GM21723 (cell line): ENCODE measurements at regions not wholly inside any gene's neighbourhood (a gene's known extent, or its start where the extent isn't known, plus 50 kb on each side); places are given as distances from the start of the nearest gene placed in this dataset.

ENCODE experiments used
- ATAC-seq: cut with Tn5 transposase; IDR thresholded peaks from one replicate; pipeline ENCODE4 v1.9.1; 2021; ENCODE audit warnings: mild to moderate bottlenecking, moderate library complexity; ENCODE audit not compliant: unreplicated experiment

- ATAC-seq, result no peak
These were observed 767.7 kb downstream of the LIG4 start for GRCh38 chr13:107447591-107447990.

DNA sequence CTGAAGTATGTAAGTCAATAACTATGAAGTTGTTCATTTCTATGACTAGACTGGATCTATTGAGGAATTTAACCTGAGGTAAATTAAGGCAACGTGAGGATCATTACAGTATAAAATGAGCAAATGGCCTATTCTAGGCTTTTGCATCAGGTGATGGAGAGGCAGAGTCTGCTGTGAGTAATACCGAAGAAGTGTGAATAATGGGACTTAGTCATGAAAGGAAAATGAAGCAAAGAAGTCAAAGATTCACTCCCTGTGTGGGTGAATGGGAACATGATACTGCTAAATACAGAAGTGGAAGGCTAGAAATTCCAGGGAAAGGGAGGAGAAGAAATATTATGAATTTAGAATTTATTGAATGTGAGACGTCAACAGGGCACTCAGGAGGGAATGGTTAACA is 774.1 kb downstream of the LIG4 start:
- no peak for ATAC-seq

- ATAC-seq, result no peak
These were observed 777.1 kb downstream of the LIG4 start for GRCh38 chr13:107438251-107438650.

DNA sequence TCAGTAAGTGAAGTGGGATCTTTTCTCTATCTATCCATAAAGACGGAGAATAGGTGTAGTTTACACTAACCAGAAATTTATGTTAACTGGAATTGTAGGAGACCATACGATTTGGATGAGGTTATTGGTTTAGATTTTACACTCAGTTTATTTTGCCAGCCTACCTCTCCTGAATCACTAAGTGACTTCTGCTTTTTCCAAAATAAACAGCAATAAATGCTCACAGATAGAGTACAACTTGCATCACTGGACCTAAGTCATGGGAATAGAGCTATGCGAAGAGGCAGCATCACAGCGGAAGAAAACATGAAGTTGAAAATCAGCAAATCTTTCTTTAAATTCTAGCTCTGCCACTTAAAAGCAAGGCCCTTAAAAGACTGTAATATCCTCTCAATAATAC is 781.0 kb downstream of the LIG4 start:
- no peak for ATAC-seq

- no peak for ATAC-seq
These were observed 787.8 kb downstream of the LIG4 start for GRCh38 chr13:107427536-107427935.

DNA sequence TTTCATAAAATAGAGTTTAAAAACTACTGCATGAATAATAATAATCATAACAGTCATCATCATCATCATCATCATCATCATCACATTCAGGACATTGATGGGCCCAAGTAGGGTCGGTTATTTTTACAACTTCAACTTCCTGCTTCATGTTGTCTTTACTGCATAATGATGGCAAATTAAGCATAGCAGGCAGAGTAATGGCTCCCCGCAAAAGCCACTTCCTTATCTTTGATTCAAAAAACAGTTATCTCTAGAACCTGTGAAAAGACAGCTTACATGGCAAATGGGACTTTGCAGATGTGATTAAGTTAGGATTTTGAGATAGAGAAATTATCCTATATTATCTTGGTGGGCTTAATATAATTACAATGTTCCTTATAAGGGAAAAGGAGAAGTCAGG is 792.9 kb downstream of the LIG4 start:
- no peak for ATAC-seq

DNA sequence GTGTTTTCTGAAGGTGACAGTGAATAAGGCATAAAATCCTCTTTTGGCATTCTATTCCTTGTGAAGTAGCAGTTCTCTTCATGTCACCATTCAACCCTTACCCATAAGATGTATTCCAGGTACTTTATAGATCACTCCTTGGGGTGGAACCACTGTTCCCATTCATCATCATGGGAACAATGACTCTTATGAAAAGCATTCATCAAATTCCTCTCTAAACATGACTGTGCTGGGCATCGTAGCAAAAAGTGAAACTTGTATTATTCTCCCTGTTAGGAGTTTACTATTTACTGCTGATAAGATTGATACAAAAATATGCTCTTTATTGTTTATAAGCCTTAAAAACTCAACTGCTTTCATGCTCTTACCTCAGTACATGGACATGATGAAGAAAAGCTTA is 793.4 kb downstream of the LIG4 start:
- ATAC-seq, result no peak

DNA sequence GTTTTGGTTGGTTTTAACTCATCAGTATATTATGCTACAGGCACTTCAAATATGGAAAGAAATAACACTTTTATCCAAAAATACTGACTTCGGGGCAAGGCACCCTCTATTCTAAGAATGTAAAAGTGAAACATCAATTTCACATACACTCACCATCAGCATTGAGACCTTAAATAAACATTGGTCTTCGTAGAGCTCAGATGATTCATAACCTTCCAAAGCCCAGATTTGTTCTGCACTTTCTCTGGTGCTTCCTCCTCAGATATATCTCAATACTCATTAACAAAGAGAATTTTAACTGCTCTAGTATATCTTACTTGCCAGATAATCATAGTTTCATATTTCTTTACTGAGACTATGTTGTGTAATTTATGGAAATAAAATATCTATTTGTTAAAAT is 794.3 kb downstream of the LIG4 start:
- ATAC-seq, result no peak

- no peak for ATAC-seq
These were observed 802.3 kb downstream of the LIG4 start for GRCh38 chr13:107413005-107413404.

DNA sequence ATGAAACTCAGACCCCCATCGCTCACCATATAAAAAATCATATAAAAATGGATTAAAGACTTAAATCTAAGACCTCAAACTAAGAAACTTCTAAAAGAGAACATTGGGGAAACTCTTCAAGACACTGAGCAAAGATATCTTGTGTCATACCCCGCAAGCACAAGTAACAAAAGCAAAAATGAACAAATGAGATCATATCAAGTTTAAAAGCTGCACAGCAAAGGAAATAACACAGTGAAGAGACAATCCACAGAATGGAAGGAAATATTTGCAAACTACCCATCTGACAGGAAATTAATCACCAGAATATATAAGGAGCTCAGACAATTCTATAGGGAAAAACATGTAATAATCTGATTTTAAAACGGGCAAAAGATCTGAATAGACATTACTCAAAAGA is 808.3 kb downstream of the LIG4 start:
- no peak for ATAC-seq

- no peak for ATAC-seq
These were observed 819.2 kb downstream of the LIG4 start for GRCh38 chr13:107395927-107396662.

- no peak for ATAC-seq
These were observed 823.1 kb downstream of the LIG4 start for GRCh38 chr13:107392205-107392604.

DNA sequence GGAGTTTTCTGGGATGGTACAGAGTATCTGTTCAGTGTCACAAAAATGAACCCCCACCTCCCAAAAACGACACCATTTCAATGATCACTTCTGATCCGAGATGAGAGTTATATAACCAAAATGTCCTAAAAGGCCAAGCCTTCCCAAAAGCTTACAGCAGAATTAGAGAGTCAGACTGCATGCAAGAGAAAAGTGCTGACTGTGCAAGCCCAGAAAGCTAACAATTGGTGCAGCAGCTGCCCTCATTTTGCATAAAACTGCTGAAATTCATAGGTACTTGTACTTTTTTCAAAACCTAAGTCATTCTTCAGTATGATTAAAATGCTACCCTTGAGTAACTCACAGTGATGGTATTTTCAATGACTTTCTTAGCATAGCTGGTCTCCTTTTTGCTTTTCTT is 819.6 kb upstream of the ARGLU1 start:
- ATAC-seq, result no peak

- no peak for ATAC-seq
These were observed 811.6 kb upstream of the ARGLU1 start for GRCh38 chr13:107379407-107380155.

GRCh38 chr13:107376341-107377125 is 808.6 kb upstream of the ARGLU1 start:
- ATAC-seq, result no peak

GRCh38 chr13:107375701-107376340 is 807.9 kb upstream of the ARGLU1 start:
- no peak for ATAC-seq

GRCh38 chr13:107374038-107374437 is 806.1 kb upstream of the ARGLU1 start:
- no peak for ATAC-seq

DNA sequence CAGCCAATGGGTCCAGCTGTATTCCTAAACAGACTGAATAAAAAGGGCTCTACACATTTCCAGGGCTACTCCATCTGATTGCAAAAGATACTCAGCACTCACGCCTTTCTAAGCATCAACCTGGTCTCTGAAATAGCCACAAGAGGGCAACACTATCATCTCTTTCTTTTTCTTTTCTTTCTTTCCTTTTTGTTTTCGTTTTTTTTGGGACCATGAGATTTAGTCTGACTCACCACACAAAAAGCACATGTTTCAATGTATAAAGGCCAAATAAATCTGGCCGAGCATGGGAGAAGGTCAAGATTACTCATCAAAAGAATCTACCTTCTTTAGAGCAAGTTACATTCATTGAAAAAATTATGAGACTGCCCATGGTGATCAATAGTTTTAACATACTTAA is 805.6 kb upstream of the ARGLU1 start:
- no peak for ATAC-seq

DNA sequence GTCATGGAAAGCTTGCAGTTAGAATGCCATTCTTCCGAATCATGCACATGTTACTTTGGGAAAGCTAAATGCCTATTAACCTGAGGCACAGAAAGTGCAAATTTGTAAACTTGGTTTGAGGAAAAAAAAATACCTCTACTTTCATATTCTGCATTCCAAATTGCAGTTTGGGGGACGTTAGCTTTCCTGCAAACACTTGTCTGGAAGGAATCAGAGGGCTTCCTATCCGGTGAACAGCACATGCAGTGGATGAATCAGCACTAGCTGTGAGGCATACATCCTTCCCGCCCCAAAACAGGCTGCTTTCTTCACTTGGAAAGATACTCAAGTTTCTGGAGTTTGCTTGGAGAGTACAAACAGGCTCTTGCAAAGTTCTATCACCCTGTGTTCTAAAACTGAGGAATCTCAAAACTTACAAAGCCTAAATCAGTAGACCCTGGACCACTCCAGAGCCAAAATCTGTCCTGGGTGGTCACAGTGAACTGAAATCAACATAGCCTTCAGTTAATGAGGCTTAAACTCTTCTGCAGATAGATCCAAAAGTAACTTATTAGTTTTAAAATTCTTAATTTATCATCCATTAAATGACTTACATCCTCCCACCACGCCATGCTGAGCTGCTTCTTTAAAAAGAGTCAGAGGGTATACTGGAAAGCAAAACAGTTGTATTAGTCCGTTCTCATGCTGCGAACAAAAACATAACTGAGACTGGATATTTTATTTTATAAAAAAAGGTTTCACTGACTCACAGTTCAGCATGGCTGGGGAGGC is 802.3 kb upstream of the ARGLU1 start:
- no peak for ATAC-seq

DNA sequence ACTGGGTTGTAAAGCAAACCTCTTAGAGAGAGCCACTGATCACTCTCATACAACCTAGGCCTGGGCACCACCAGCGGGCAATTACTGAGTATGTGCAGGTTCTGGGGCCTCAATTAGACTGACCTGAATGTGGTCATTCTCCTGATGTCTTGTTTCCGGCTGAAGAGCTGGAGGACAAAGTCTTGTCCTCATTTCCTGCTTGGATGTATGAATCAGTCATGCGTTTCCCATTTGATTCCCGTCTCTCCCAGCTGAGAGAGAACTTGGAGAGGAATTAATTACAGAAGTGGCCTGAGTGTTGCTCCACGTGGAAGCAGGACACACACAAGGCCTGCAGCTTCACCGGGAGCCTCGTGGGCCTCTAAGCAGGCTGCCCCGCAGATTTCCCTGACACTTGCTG is 799.3 kb upstream of the ARGLU1 start:
- ATAC-seq, result no peak
